ENCODE measurements at regions not wholly inside any gene's neighbourhood (a gene's known extent, or its start where the extent isn't known, plus 50 kb on each side); places are given as distances from the start of the nearest gene placed in this dataset.

DNA sequence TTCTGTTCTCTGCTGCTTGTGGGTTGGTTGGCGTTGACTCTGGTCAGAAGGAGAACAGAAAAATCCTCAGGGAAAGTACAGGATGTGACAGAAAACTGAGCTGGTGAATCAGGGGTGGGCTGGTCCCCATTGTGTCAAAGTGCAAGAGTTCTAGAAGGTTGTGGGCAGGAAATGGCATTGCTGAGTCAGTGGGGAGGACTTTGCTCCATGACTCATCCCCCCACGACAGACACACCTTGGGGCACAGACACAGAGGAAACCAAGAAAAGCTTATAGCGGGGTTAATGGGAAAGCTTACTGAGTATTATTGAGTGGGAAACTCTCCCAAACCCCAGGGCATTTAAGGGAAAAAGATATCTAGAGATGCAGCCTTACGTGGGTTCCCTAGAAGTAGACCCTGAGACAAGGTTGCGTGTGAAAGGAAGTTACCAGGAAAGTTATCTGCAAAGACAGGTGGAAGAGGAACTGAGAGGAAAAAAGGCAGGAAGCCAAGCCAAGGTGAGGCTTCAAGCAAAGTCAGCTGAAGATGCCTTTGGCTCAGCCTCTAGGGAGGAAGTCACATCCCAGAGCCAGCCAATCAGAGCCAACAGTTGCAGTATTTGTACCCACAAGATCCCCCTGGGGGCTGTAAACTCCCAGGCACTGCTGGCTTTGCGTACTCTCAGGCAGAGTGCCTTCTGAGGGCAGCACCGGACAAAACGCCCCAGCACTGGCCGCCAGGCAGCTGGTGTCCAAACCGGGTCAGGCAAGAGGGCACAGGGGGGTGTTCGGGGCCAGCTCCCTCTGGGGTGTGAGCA, 86.4 kb downstream of the FOXL1 start:
- DNase-seq = no peak

DNA sequence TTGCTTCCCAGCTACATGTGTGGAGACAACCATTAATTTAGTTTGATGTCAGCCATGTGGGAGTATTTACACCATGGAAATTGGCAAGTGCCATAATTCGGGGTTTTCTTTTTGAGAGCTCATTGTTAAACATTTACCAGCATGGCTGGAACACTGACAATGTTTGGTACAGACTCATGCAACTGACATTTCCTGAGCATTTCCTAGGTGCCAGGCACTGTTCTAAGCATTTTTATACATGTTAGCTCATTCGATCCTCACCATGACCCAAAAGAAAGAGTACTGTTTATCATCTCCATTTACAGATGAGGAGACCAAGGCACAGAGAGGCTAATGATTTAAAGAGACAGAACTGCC, 86.9 kb downstream of the FOXL1 start:
- DNase-seq = no peak

DNA sequence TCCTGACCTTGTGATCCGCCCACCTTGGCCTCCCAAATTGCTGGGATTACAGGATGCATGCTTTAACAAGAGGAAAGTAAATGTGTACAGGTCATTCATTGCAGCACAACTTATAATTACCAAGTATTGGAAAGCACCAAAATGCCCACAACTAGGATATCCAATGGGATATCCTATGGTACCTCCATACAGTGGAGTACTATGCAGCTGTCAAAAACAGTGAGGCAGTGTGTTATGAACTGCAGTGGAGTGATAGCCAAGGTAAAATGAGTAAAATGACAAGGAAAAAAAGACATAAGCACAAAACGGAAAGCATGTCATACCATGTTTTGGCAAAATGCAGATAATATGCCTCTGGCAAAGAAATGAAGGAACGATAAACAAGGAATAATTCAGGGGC, 87.6 kb downstream of the FOXL1 start:
- DNase-seq = no peak

DNA sequence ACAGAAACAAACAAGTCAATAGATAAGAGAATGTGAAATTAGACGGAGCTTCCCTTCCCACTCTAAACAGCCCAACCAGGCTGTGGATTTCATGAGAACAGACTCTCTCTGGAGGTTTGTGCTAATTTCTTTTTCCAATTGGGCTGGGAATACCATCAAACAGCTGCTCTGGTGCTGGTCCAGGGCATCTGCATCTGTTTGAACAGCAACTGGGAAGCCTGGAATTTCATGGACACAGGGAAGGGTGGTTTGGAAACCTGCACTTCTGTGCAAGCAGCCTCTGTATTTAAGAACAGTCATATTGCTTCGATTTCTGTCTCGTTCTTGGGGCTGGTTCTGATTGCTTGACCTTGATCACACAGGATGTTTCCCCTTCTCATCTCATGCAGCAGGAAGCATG, 88.7 kb downstream of the FOXL1 start:
- no peak for DNase-seq

DNA sequence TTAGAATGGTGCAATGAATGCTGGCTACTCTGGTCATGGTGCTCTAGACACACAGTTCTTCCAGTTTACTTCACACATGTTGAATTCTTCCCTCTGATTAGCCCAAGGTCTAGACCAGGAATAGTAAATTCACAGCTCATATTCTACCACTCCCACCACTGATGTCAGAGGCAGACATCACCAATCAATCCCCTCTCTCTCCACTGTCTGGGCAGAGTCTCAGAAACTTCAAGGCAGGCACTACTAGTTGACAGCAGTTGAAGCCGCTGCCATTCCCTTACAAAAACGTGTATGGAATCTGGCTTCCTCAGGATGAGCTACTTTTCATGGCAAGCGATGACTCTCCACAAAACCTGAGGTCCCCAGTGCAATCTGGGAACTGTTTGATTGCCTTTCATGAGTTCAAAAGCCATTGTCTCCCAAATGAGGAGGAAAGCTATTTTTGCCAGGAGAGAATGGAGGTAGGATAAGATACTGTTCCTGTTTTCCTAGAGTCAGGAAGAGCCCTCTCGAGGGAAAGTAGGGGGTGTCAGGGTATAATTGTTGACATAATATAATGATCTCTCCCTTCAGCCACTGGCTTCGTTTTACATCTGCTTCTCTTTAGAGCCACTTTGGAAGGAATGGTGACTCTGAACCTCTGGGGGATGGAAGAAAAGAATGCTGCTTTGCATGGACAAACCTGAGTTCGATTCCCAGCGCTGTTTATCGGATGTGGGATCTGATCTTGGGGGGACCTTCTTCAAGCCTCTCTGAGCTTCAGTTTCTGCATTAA, 90.0 kb downstream of the FOXL1 start:
- no peak for DNase-seq

DNA sequence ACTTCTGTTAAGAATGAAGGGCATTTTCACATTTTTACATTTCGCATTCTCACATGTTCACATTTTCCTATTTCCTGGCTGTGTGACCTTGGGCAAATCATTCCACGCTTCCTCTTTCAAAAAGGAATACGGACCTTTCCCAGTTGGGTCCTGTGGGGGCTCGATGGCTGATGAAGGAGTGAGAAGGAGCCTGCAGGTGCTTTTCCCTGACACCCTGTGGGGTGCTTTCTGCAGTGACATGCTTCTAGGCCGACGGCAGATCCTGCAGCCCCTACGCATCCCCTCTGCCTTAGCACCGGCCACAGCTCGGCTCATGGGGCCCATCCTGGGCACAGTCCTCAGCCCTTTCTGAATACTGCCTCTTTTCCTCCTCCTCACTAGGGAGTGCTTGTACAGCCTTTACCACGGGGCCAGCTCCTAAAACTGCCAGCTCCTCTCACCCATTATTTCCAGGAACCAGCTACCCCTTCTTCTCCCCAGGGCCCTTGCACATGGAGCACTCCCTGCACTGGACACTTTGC, 91.0 kb downstream of the FOXL1 start:
- DNase-seq = no peak

DNA sequence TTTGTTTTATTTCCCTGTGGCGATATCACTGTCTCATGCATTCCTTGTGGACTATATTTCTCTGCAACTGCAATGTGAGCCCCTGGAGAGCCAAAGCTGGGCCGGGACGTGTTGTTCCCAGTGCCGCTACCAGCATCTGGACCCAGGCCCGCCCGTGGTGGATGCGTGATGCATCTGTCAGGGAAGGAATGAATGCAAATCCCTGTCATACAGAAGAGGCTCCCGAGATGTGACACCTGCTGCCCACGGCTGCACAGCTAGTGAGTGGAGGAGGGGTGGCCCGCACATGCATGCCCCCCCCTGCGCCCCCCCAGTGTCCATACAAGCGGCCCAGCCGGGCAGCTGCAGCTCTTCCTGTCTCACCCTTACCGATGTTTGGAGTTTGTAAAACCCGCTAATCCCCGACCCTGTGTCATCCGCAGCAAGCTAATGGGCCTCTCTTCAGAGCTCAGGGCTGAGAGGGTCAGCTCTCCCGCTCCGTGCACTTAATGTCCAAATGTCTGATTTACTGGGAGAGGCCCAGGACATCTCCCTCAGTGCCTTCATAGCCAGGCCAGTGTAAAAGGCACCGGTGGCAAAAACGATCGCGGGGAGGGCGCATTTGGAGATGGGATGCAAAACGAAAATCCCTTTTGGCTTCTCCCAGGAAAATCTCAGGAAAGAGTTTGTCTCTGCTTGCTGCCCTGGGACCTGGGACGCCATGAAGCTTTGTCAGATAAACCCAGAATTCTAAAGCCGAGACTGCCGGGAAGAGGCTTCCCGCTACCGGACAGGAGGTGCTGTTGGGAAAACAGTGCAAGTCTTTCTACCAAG, 91.8 kb downstream of the FOXL1 start:
- DNase-seq = no peak

DNA sequence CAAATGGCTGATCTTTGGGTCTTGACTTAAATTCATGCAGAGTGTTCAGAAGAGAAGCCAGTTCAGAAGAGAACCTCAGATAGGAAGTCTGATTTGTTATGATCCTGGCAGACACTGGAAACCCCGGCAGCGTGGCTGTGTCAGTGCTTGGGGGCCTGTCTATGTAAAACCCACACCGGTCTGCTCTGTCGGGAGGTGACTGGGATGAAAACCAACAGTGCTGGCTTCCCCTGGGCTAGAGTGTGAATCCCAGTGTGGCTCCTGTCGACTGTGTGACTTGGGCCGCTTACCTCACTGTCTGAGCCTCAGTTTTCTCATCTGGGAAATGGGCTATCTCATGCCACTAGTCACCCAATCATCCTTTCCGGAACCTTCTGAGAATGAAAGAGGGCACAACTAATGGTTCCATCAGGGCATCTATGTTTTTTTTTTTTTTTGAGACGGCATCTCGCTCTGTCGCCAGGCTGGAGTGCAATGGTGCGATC, 92.4 kb downstream of the FOXL1 start:
- DNase-seq = no peak

DNA sequence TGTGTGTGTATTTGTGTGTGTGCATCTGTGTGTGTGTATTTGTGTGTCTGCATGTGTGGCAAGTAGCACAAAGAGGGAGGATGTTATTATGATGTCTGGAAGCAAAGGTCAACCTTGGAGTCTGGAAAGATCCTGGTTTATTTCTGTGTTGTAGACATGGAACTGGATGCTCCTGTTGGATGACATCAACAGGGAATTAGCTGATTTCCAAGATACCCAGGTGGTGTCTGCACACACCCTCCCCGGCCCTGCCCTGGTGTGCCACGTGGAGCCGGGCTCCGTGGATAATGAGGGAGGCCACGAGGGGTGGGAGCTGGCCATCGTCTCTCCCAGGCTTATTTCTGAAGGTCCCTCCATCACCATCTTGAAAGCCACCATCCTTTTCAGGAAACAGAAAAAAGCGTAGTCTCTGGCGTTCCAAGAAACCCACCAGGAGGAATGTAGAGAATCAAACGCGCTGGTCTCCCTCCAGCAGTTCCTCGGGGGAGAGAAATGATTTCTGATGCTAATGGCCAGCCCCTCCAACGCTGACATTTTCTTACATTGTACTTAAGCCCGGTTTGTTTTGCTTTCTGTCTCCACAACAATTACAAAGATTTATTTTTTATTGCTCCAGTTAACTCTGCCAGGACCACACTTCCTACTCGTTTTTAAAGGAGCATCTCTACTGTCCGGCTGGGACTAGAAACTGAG, 93.3 kb downstream of the FOXL1 start:
- no peak for DNase-seq

DNA sequence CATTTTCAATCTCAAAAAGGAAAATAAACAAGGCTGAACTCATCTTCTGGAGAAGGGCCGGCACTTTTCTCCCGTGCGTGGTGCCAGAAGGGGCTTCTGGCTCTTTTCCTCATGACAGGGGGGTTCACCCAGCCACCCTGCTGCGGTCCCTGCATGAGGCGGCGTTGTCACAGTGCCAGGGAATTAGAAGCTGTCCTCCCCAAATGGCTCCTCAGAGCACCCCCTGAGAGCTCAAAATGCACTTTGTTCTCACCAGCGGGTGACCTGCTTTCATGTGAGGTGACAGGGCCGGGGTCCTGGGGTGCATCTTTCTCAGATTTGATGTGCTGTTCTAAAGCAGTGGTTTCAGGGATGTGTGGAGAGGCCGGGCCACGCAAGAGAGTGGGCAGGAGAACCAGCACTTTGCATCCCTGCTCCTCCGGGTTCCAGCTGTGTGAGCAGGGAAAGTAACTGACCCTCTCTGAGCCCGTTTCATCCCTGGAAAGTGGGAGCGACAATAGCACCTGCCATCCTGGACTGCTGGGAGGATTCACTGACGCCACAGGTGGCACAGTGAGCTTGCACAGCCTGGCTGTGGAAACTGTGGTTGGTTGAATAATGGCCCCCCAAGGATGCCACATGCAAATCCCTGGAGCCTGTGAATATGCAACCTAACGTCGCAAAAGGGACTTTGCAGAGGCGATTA, 94.0 kb downstream of the FOXL1 start:
- no peak for DNase-seq

DNA sequence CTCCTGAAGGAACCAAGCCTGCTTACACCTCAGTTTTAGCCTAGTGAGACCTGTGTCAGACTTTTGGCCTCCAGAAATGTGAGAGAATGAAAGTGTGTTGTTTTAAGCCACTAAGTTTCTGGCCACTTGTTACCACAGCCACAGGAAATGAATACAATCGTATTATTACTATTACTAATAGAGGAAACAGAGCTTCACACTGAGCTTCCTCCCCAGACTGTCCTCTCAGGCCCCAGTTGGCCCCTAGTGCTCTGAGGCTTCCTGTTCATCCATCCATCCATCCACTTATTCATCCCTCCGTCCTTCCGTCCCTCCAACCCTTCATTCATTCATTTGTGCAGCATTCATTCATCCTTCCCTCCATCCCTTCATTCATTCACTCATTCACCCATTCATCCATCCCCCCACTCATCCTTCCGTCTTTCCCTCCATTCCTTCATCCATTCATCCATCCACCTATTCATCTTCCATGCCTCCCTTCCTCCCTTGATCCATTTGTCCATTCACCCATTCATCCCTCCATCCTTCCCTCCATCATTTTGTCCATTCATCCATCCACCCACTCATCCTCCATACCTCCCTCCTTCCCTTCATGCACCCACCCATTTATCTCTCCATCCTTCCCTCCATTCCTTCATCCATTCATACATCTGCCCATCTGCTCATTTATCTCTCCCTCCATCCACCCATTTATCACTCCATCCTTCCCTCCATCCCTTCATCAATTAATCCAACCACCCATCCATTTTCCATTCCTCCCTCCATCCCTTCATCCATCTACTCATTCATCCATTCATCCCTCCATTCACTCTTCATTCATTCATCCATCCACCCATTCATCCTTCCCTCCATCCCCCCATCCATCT, 95.0 kb downstream of the FOXL1 start:
- DNase-seq = no peak

DNA sequence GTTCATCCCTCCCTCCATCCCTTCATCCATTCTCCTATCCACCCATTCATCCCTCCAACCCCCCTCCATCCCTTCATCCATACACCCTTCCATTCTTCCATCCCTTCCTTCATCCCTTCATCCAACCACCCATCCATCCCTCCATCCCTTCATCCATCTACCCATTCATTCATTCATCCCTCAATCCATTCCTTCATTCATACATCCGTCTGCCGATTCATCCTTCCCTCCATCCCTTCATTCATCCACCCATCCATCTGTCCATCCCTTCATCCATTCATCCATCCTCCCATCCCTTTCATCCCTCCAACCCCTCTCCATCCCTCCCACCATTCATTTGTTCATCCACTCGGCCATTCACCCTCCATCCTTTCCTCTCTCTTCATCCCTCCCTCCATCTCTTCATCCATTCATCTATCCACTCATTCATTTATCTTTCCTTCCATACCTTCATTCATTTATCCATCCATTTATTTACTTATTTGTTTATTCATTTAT, 95.7 kb downstream of the FOXL1 start:
- DNase-seq = no peak

DNA sequence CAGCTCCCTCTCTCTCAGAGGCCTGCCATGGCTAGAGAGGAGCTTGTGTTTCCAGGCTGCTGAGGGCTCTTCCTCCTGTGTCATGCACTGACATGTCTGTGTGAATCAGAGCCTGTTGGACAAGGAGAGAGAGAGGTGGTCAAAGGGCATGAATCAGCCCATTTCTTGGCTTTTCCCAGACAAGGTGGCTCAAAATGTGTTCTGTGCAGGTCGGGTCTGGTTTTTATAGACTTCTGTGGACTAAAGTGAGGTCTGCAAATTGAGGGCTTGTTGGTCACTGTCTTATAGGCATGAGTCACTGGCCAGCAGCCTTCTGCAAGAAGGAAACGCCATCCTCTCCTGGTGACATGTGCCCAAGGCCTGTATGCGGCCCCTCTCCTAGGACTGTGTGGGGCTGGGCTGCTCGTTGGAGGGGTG, 97.9 kb downstream of the FOXL1 start:
- no peak for DNase-seq

DNA sequence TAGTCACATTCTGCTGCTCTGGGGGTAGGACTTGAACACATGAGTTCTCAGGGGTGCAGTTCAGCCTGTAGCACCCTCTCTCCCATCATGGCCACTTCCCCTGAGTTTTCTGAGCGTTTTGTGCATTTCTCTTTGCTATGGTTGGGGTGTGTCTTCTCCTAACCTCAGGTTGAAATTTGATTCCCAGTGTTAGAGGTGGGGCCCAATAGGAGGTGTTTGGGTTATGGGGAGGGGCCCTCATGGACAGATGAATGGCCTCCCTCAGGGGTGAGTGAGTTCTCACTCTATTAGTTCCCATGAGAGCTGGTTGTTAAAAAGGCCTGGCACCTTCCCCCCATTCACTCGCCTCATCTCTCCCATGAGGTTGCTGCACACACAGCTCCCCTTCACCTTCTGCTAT, 101.1 kb downstream of the FOXL1 start:
- no peak for DNase-seq

DNA sequence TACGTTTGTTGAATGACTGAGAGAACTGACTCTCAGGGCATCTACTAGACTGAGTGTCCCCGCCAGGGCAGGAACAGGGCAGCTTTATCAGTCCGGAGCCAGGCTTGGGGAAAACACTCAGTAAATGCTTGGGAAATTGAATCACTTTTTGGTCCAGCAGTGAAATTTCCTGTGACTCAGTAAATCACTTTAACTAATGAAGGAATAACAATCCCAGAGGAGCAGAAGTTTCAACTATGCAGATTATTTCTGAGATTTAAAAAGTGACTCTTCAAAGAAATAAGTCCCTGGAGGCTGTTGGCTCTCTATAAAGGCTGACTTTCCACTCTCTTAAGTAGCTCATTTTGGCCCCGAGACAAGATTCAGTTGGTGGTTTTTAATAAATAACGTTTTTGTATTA, 101.8 kb downstream of the FOXL1 start:
- DNase-seq = no peak

DNA sequence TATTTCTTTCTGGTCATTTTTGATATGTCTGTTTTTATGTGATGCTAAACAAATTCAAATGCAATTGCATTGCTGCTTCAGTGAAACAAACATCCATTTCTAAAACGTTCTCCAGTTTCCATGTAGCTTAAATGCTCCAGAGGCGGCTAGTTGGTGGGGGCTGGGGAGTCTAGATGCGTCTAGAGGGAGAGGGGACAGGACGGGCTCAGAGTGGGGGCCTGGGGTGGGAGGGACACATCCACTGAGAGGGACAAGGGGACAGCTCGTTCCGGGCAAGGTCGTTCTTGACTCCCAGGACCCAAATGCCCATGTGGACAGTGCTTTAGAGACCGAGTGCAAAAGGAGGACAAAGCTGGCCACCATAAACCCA, 102.3 kb downstream of the FOXL1 start:
- no peak for DNase-seq

DNA sequence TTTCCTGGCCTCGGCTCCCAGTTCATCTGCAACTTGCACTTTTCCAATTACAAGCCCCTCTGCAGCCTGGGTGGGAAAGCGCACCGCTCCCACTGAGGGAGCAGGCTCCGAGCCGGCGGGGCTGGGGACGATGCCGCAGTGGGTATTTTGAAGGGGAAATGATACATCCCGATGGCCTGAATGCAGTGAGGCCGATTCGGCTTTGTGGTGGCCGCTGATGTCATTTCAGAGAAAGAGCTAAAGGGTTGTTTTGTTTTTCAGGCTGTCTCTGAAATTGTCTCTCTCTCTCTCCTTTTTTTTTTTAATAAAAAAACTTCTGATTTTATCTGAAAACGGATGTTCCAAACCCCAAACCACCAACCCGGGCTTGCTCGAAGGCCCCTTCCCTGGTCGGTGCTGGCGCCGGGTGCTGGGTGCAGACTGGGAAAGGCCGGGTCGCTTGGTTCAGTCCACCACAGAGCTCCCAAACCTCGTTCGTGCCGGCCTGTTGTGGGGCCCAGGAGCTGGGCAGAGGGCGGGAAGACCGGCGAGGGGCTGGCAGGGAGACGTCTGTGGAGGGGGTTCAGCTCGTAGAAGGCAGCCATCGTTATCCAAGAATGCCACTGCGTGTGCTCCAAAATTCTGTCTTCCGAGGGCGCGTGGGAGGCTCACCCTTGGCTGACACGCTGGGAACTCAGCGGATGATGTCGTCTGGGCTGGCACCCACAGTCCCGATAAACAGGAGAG, 102.8 kb downstream of the FOXL1 start:
- no peak for DNase-seq

DNA sequence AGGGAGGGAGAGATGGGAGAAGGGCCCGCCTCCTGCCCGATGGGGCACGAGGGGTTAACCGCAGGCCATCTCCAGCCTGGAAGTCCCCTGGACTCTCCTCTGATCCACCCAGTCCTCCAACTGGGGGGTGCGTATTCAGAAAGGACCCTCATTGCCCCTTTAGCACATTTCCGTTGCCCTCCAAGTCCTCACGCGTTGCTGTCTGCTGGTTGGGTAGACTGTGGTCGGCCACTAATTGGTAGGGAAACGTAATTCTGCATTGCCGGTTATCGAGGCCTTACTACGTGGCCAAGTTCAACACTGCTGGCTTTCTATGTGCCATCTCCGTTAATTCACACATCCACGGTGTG, 103.4 kb downstream of the FOXL1 start:
- no peak for DNase-seq

DNA sequence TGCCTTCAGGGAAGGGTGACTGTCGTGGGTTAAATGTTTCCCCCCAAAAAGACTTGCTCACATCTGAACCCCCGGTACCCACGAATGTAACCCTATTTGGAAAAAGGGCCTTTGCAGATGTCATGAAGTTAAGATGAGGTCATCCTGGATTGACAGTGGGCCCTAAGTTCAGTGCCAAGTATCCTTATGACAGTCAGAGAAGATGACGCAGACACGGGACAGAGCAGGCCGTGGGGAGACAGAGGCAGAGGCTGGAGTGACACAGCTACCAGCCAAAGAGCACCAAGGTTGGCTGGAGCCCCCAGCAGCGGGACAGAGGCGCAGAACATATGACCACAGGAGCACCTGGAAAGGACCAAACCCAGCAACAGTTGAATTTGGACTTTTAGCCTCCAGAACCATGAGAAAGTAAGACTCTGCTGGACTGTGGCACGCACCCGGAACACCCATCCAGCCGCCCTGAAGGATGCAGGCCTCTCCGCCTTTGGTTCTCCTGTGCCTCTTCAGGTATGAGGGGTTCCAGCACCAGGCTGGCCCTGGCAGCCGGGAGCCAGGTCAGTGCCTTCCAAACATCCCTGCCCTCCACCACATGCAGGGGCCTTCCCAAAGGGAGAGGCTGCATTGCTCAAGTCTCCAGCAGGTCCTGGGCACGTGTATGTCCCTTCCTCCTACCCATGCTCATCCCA, 104.0 kb downstream of the FOXL1 start:
- no peak for DNase-seq

Measured in NCI-H82 (cell line).